NB4 (cell line): ENCODE measurements at regions not wholly inside any gene's neighbourhood (a gene's known extent, or its start where the extent isn't known, plus 50 kb on each side); places are given as distances from the start of the nearest gene placed in this dataset.

Source experiments
- CTCF ChIP-seq: IDR thresholded peaks from one replicate; pipeline ENCODE4 v1.5.1; 2012; ENCODE audit warnings: low read depth, low read length
- MAX ChIP-seq: IDR thresholded peaks from 2 replicates; pipeline ENCODE4 v1.6.1; 2011; ENCODE audit warnings: low read depth, low read length
- POLR2A ChIP-seq: IDR thresholded peaks from 2 replicates; pipeline ENCODE4 v1.6.1; 2011; ENCODE audit warnings: mild to moderate bottlenecking; ENCODE audit not compliant: insufficient read length; ENCODE audit errors: extremely low read depth

- TF ChIP-seq CTCF = no peak
- TF ChIP-seq POLR2A = no peak
- TF ChIP-seq MAX = no peak
These were observed 262.2 kb upstream of the DDX53 start for GRCh38 chrX:22737541-22737940.
